Adrenal gland (tissue), 5 donors: ENCODE measurements at regions not wholly inside any gene's neighbourhood (a gene's known extent, or its start where the extent isn't known, plus 50 kb on each side); places are given as distances from the start of the nearest gene placed in this dataset.

Source experiments
- CTCF ChIP-seq, 6 experiments: fragments of 450-650 bp in 4 of 6; fragments of 200-600 bp in 2 of 6; sonication (generic) in 1 of 6; IDR thresholded peaks; 1 replicate in 5 of 6; 2 replicates in 1 of 6; pipeline versions ENCODE4 v1.5.1 to v1.8.0; 2016 to 2021; ENCODE audit warnings: antibody characterized with exemption in 6 of 6, mild to moderate bottlenecking in 2 of 6, moderate library complexity in 1 of 6
- POLR2A ChIP-seq, 2 donors: fragments of 450-650 bp; IDR thresholded peaks; one replicate each; pipeline ENCODE4 v1.6.1; 2017; ENCODE audit warnings: antibody characterized with exemption in 2 of 2, mild to moderate bottlenecking in 2 of 2, moderate library complexity in 1 of 2
- donor health status: DM: no; HTN: no; CAD: no.

DNA sequence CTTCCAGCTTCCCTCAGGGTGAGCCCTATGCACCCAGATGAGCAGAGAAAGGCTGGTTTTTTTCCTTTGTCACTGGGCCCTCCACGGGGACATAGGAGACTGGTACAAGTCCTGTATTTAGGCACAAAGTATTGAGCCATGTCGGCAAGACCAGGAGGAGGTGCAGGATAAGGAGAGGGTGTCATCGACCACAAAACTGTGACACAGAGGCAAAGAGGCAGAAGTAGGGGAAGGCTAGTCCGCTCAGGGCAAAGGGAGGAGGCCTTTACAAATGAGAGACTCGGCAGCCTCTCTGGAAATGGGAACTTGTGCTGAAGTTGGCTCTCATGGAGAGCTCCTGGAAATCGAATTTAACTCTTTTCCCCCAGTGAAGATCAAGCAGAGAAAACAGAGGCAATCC is 70.7 kb upstream of the CAMK1G start:
- TF ChIP-seq CTCF (IDR thresholded peaks at IDR 0.05) (no peak), POLR2A (IDR thresholded peaks at IDR 0.05) (no peak)
